PC-9 (cell line): ENCODE measurements at regions not wholly inside any gene's neighbourhood (a gene's known extent, or its start where the extent isn't known, plus 50 kb on each side); places are given as distances from the start of the nearest gene placed in this dataset.

Experiments
- EZH2 ChIP-seq: fragments of 200-600 bp; sonication (generic); IDR thresholded peaks from 2 replicates; pipeline ENCODE4 v1.8.0; 2017; ENCODE audit warnings: antibody characterized with exemption, low read depth
- TF ChIP-seq, protein P1 (sequence below): fragments of 200-600 bp; sonication (generic); conservative IDR thresholded peaks from 2 replicates; pipeline ENCODE4 v1.6.1; 2017; ENCODE audit warnings: mixed run types, antibody characterized with exemption, mild to moderate bottlenecking, moderate library complexity

DNA sequence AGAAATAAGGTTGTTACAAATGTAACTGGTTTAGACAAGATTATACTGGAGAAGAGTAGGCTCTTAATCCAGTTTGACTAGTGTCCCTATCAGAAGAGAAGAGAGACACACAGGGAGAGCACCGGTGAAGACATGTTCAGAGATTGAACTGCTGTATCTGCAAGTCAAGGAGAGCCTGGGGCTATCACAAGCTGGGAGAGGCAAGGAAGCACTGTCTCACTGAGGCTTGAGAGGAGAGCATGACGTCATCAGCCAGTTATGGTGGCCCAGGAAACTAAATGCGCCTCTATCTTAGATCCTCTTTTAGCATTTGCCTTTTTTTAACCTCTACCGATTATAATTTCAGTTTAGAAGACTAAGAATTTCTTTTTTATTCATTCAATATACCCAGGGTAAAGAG lies 583.4 kb downstream of the TRAM1L1 start:
- TF ChIP-seq, protein P1, sequence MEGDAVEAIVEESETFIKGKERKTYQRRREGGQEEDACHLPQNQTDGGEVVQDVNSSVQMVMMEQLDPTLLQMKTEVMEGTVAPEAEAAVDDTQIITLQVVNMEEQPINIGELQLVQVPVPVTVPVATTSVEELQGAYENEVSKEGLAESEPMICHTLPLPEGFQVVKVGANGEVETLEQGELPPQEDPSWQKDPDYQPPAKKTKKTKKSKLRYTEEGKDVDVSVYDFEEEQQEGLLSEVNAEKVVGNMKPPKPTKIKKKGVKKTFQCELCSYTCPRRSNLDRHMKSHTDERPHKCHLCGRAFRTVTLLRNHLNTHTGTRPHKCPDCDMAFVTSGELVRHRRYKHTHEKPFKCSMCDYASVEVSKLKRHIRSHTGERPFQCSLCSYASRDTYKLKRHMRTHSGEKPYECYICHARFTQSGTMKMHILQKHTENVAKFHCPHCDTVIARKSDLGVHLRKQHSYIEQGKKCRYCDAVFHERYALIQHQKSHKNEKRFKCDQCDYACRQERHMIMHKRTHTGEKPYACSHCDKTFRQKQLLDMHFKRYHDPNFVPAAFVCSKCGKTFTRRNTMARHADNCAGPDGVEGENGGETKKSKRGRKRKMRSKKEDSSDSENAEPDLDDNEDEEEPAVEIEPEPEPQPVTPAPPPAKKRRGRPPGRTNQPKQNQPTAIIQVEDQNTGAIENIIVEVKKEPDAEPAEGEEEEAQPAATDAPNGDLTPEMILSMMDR, result no peak
- TF ChIP-seq EZH2, result no peak
